Memory B cell (primary cell): ENCODE measurements at regions not wholly inside any gene's neighbourhood (a gene's known extent, or its start where the extent isn't known, plus 50 kb on each side); places are given as distances from the start of the nearest gene placed in this dataset.

Experiments used
- ATAC-seq: fragments of 150-1000 bp; cut with Tn5 transposase; 2 replicates; pipeline ENCODE4 v1.10.0; 2021; ENCODE audit warnings: low read depth, mild to moderate bottlenecking, moderate library complexity
- DNase-seq, 2 donors: peaks; one replicate each; pipeline ENCODE4 v3.0.0; 2022; ENCODE audit warnings: low spot score in 2 of 2
- H3K27ac Mint-ChIP-seq: one replicate; pipeline ENCODE4 v1.8.0; 2022; ENCODE audit warnings: mild to moderate bottlenecking, moderate library complexity, mixed read lengths
- H3K27me3 Mint-ChIP-seq: one replicate; pipeline ENCODE4 v1.8.0; 2022; ENCODE audit warnings: mixed read lengths
- H3K36me3 Mint-ChIP-seq: one replicate; pipeline ENCODE4 v1.8.0; 2022; ENCODE audit warnings: mild to moderate bottlenecking, mixed read lengths
- H3K4me1 Mint-ChIP-seq: one replicate; pipeline ENCODE4 v1.8.0; 2022; ENCODE audit warnings: mixed read lengths
- H3K4me3 Mint-ChIP-seq: one replicate; pipeline ENCODE4 v1.8.0; 2022; ENCODE audit warnings: mild to moderate bottlenecking, moderate library complexity, mixed read lengths
- H3K9me3 Mint-ChIP-seq: one replicate; pipeline ENCODE4 v1.8.0; 2022; ENCODE audit warnings: mixed read lengths

- Mint-ChIP-seq H3K27ac (no peak overlapping the region), H3K9me3 (peaks cover 5% of the 10 kb centered on the region), H3K27me3 (no peaks in the 10 kb centered on the region), H3K4me1 (no peaks in the 10 kb centered on the region), H3K36me3 (no peaks in the 10 kb centered on the region), H3K4me3 (no peak overlapping the region)
- DNase-seq (no peak), ATAC-seq (no peak)
Measured at GRCh38 chr9:106797299-106797698, 65.7 kb upstream of the ZNF462 start.

DNA sequence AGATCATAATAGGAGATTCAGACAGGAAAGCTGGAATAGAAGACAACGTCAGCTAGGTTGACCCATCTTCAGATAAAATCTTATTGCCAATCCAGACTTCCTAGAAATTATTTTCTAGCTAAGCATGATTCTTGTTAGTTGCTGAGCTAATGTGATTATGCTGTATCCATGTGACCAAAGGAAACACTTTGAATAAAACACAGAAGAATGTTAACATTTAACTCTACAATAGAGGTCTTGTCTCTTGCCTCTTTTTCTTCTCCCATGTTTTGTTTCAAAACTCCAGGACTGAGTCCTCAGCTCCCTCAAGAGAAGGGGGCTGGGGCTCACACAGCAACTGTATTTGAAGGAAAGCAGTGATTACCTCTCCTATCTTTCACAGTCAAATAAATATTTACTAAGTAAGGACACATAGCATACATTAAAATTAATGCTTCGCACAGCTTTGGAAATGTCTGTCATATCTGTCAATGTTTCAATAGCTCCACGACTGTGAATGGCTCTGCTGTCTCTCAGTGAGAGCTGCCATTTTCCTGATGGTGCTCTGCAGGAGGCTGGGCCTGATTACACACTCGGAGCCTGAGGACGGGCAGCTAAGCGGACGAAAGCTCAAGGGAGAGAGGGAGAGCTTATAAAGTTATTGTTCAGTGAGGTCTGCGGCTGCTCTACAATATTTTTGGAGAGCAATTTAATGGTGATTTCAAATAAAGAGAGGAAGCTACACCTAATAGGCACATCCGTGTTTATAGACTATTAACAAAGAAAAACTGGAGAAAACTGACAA, 64.8 kb upstream of the ZNF462 start:
- Mint-ChIP-seq H3K4me3 (no peak overlapping the region), H3K4me1 (no peaks in the 10 kb centered on the region), H3K27me3 (no peaks in the 10 kb centered on the region), H3K9me3 (peaks cover 7% of the 10 kb centered on the region), H3K36me3 (no peaks in the 10 kb centered on the region), H3K27ac (no peak overlapping the region)
- DNase-seq (no peak), ATAC-seq (no peak)

DNA sequence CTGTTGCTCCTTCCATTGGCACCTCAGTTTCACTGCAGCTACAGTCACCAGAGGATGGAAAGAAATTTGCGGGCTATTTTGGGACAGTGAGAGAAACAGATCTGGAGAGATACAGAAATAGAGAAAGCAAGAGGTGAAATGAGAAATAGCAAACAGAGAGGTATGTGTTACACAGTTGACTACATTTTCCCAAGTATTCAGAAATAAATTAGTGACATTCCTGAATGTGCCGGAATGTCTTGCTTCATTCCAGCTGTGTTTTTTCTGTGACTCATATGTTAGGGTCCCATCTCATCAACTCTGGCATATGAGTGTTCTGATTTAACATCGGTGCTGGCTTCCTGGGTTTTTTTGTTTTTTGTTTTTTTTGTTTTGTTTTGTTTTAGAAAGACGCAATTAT, 63.8 kb upstream of the ZNF462 start:
- H3K4me1 Mint-ChIP-seq: no peaks in the 10 kb centered on the region
- DNase-seq (no peak), ATAC-seq (no peak)
- no peak overlapping the region for H3K27ac Mint-ChIP-seq
- peaks cover 7% of the 10 kb centered on the region for H3K9me3 Mint-ChIP-seq
- H3K4me3 Mint-ChIP-seq: no peak overlapping the region
- no peaks in the 10 kb centered on the region for H3K27me3 Mint-ChIP-seq
- H3K36me3 Mint-ChIP-seq: no peaks in the 10 kb centered on the region

DNA sequence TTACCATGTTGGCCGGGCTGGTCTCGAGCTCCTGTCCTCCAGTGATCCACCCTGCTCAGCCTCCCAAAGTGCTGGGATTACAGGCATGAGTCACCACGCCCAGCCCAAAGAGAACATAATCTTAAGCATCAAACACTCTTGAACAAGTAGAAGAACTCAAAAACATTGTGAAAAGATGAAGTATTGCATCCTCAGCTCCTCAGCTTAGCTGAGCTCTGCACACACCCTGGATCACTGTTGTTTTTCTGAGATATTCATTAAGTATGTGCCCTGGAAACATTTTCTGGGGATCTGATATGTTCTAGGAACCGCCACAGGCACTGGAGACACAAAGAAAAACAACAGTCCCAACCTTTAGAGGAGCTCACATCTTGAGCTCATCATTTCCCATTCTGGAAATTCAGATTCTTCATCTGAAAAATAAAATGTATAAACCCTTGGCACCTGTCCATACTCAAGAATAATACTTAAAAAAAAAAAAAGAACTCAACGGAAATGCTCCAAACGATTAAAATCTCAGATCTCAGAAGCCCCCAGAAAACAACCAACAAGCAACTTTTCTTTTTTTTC, 62.2 kb upstream of the ZNF462 start:
- Mint-ChIP-seq H3K4me1 (no peaks in the 10 kb centered on the region), H3K27me3 (no peaks in the 10 kb centered on the region), H3K27ac (no peak overlapping the region), H3K9me3 (peaks cover 6% of the 10 kb centered on the region), H3K4me3 (no peak overlapping the region), H3K36me3 (no peaks in the 10 kb centered on the region)
- DNase-seq (no peak), ATAC-seq (no peak)

GRCh38 chr9:106801816-106802215, 61.1 kb upstream of the ZNF462 start:
- Mint-ChIP-seq H3K27ac (no peak overlapping the region), H3K4me1 (no peaks in the 10 kb centered on the region), H3K9me3 (peaks cover 6% of the 10 kb centered on the region), H3K4me3 (no peak overlapping the region), H3K27me3 (no peaks in the 10 kb centered on the region), H3K36me3 (no peaks in the 10 kb centered on the region)
- ATAC-seq (no peak), DNase-seq (no peak)
